ENCODE measurements at regions not wholly inside any gene's neighbourhood (a gene's known extent, or its start where the extent isn't known, plus 50 kb on each side); places are given as distances from the start of the nearest gene placed in this dataset.

DNA sequence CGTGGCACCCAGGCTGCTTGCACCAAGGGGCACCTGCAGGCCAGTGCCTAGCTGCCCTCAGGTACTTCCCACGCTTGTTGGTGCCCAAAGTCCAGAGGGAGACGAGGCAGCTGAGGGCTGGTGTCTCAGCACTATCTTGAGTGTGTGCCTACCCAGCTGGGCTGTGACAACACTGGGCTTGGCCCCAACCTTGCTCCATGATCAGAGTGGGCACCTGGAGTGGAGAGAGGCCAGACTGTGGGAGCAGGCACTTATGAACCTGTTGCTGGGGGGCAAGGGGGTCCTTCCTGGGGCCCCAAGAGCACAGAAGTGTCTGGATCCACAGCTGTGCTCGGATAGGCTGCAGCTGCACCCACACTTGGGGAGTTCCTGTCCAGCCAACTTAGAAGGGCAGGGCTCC is 314.7 kb downstream of the KCNJ2 start:
- Histone ChIP-seq H3K9me3 (ENCODE audit: control insufficient read depth in 4 of 4, low read length in 3 of 4) (peaks cover 0 to 2% (median 0%) of the 10 kb centered on the region in 4 donors), H3K27ac (ENCODE audit: low read depth in 1 of 2, low read length in 2 of 2) (no peak overlapping the region), H3K9ac (ENCODE audit: low read depth in 1 of 2, low read length in 2 of 2) (no peak overlapping the region), H3K27me3 (ENCODE audit: control insufficient read depth in 4 of 4, insufficient read depth in 4 of 4, low read length in 3 of 4) (no peaks in the 10 kb centered on the region), H3K4me1 (ENCODE audit: control insufficient read depth in 4 of 4, insufficient read depth in 4 of 4, low read length in 3 of 4) (no peaks in the 10 kb centered on the region), H3K36me3 (ENCODE audit: control insufficient read depth in 4 of 4, insufficient read depth in 3 of 4, low read depth in 1 of 4, low read length in 3 of 4) (no peaks in the 10 kb centered on the region), H3K4me3 (ENCODE audit: low read depth in 1 of 3, low read length in 3 of 3) (no peak overlapping the region)
- WGBS: 72% methylated on average over 4 of the region's 4 CpGs
- TF ChIP-seq, protein P1, sequence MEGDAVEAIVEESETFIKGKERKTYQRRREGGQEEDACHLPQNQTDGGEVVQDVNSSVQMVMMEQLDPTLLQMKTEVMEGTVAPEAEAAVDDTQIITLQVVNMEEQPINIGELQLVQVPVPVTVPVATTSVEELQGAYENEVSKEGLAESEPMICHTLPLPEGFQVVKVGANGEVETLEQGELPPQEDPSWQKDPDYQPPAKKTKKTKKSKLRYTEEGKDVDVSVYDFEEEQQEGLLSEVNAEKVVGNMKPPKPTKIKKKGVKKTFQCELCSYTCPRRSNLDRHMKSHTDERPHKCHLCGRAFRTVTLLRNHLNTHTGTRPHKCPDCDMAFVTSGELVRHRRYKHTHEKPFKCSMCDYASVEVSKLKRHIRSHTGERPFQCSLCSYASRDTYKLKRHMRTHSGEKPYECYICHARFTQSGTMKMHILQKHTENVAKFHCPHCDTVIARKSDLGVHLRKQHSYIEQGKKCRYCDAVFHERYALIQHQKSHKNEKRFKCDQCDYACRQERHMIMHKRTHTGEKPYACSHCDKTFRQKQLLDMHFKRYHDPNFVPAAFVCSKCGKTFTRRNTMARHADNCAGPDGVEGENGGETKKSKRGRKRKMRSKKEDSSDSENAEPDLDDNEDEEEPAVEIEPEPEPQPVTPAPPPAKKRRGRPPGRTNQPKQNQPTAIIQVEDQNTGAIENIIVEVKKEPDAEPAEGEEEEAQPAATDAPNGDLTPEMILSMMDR (IDR thresholded peaks at IDR 0.05; ENCODE audit: low read depth, low read length, missing input control): no peak
- no peak for TF ChIP-seq NR2F2 (IDR thresholded peaks at IDR 0.05)
- no peak for TF ChIP-seq FOXA1 (IDR thresholded peaks at IDR 0.05)
- TF ChIP-seq GABPA (IDR thresholded peaks at IDR 0.05 in 1 of 2, conservative IDR thresholded peaks at IDR 0.05 in 1 of 2): no peak
- TF ChIP-seq HNF4A (conservative IDR thresholded peaks at IDR 0.05): no peak
- TF ChIP-seq, protein P2, sequence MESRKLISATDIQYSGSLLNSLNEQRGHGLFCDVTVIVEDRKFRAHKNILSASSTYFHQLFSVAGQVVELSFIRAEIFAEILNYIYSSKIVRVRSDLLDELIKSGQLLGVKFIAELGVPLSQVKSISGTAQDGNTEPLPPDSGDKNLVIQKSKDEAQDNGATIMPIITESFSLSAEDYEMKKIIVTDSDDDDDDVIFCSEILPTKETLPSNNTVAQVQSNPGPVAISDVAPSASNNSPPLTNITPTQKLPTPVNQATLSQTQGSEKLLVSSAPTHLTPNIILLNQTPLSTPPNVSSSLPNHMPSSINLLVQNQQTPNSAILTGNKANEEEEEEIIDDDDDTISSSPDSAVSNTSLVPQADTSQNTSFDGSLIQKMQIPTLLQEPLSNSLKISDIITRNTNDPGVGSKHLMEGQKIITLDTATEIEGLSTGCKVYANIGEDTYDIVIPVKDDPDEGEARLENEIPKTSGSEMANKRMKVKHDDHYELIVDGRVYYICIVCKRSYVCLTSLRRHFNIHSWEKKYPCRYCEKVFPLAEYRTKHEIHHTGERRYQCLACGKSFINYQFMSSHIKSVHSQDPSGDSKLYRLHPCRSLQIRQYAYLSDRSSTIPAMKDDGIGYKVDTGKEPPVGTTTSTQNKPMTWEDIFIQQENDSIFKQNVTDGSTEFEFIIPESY (IDR thresholded peaks at IDR 0.05): no peak
- TF ChIP-seq YY1 (IDR thresholded peaks at IDR 0.05): no peak
- no peak for TF ChIP-seq REST (IDR thresholded peaks at IDR 0.05)
- TF ChIP-seq ATF3 (IDR thresholded peaks at IDR 0.05): no peak
- TF ChIP-seq EGR1 (IDR thresholded peaks at IDR 0.05; ENCODE audit: low read depth in 2 of 2): no peak
- no peak for TF ChIP-seq FOXA2 (IDR thresholded peaks at IDR 0.05)
- TF ChIP-seq SP1 (IDR thresholded peaks at IDR 0.05): no peak
- no peak for TF ChIP-seq RAD21 (IDR thresholded peaks at IDR 0.05)
- DNase-seq (ENCODE audit: low spot score): no peak

- H3K27me3 ChIP-seq (ENCODE audit: control insufficient read depth in 4 of 4, insufficient read depth in 4 of 4, low read length in 3 of 4): no peaks in the 10 kb centered on the region
- DNase-seq (ENCODE audit: low spot score): no peak
- H3K27ac ChIP-seq (ENCODE audit: low read depth in 1 of 2, low read length in 2 of 2): no peak overlapping the region
- H3K4me1 ChIP-seq (ENCODE audit: control insufficient read depth in 4 of 4, insufficient read depth in 4 of 4, low read length in 3 of 4): no peaks in the 10 kb centered on the region
- no peak overlapping the region for H3K4me3 ChIP-seq (ENCODE audit: low read depth in 1 of 3, low read length in 3 of 3)
- TF ChIP-seq FOXA2 (IDR thresholded peaks at IDR 0.05) (no peak), HNF4A (conservative IDR thresholded peaks at IDR 0.05) (no peak)
- no peak overlapping the region for H3K9ac ChIP-seq (ENCODE audit: low read depth in 1 of 2, low read length in 2 of 2)
- no peaks in the 10 kb centered on the region for H3K36me3 ChIP-seq (ENCODE audit: control insufficient read depth in 4 of 4, insufficient read depth in 3 of 4, low read depth in 1 of 4, low read length in 3 of 4)
- H3K9me3 ChIP-seq (ENCODE audit: control insufficient read depth in 4 of 4, low read length in 3 of 4): peaks cover 0 to 2% (median 0%) of the 10 kb centered on the region in 4 donors
- 81% methylated on average over 7 of the region's 7 CpGs for WGBS
These were observed 315.2 kb downstream of the KCNJ2 start for GRCh38 chr17:70484496-70484895.

Measured in liver (tissue), 8 donors.